GM13976 (cell line): ENCODE measurements at regions not wholly inside any gene's neighbourhood (a gene's known extent, or its start where the extent isn't known, plus 50 kb on each side); places are given as distances from the start of the nearest gene placed in this dataset.

ENCODE experiments used
- DNase-seq: peaks from one replicate; pipeline ENCODE4 v3.0.0; 2012; ENCODE audit warnings: low spot score
- in situ Hi-C: fragments of 300-500 bp; cut with MboI; formaldehyde crosslinking; loops from one replicate; pipeline ENCODE4 v1.12.0; 2022; ENCODE audit warnings: low sequenced_read_pairs, mixed read lengths, inconsistent platforms; ENCODE audit not compliant: unreplicated experiment
- TF ChIP-seq, protein P1 (sequence below): IDR thresholded peaks from 2 replicates; pipeline ENCODE4 v1.5.1; 2012; ENCODE audit warnings: borderline replicate concordance, mild to moderate bottlenecking; ENCODE audit not compliant: insufficient read depth; ENCODE audit errors: extremely low read depth, missing control alignments, control extremely low read depth

- in situ Hi-C loops, result no loop called here
- TF ChIP-seq, protein P1, sequence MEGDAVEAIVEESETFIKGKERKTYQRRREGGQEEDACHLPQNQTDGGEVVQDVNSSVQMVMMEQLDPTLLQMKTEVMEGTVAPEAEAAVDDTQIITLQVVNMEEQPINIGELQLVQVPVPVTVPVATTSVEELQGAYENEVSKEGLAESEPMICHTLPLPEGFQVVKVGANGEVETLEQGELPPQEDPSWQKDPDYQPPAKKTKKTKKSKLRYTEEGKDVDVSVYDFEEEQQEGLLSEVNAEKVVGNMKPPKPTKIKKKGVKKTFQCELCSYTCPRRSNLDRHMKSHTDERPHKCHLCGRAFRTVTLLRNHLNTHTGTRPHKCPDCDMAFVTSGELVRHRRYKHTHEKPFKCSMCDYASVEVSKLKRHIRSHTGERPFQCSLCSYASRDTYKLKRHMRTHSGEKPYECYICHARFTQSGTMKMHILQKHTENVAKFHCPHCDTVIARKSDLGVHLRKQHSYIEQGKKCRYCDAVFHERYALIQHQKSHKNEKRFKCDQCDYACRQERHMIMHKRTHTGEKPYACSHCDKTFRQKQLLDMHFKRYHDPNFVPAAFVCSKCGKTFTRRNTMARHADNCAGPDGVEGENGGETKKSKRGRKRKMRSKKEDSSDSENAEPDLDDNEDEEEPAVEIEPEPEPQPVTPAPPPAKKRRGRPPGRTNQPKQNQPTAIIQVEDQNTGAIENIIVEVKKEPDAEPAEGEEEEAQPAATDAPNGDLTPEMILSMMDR, result no peak
- no peak for DNase-seq
These were observed 893.2 kb downstream of the BCL11A start for GRCh38 chr2:59660262-59660661.

GRCh38 chr2:59658906-59659635, 894.4 kb downstream of the BCL11A start:
- in situ Hi-C loops, result no loop called here
- TF ChIP-seq, protein P1, result no peak
- DNase-seq, result no peak

DNA sequence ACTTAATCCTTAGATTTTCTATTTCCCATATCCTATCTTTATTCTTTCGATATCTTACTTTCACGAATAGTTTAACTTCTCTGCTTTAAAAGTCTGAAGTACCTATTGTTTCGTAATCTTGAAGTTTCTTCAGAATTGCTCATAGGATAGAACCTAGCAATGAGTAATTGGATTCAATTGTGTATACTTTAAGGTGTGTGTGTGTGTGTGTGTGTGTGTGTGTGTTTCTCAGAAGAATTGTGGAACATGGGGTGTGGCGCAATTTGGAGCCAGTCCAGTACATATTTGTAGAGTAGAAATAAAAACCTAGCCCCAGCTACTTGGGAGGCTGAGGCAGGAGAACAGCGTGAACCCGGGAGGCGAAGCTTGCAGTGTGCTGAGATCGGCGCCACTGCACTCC, 897.6 kb downstream of the BCL11A start:
- in situ Hi-C loops, result no loop called here
- DNase-seq, result no peak
- TF ChIP-seq, protein P1, result no peak

DNA sequence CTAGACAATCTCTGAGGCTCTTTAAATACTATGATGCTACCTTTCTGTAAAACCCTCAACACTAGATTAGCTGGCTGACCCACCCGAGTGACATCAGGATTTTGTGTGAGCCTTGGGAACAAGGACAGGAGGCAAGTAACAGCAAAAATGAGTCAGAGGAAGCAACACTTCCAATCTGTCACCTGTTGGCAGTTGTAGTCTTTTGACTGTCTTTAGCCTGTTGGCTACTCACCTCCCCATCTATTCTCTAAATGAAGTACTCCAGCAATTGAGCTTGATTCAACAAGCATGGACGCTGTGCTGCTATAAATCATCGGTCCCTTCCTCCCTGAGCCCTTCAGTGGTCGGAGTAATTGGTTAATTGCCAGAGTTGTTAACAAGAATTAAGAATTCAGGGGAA, 898.7 kb downstream of the BCL11A start:
- TF ChIP-seq, protein P1, result no peak
- in situ Hi-C loops, result no loop called here
- DNase-seq, result no peak

DNA sequence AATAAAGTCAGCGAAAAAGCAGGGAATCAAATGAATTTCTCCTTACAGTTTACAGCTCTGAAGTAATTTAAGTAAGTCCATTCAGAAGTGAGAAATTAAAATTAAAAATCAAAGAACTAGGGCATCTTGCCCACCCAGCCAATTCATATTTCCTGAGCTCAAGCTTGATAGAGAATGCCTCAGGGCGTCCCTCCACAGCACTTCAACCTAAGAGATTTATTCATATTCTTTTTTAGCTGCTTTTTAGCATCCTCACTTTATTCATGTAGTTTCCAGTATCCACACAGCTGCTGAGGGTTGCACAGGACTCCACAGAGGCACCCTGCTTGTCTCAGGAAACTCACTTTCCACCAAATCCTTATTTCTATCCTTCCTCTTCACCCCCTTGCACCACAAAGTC, 900.3 kb downstream of the BCL11A start:
- in situ Hi-C loops, result no loop called here
- TF ChIP-seq, protein P1, result no peak
- DNase-seq, result no peak

- TF ChIP-seq, protein P1, result no peak
- DNase-seq, result no peak
- in situ Hi-C loops, result no loop called here
These were observed 922.7 kb downstream of the BCL11A start for GRCh38 chr2:59630789-59631188.
